Peyer's patch (tissue), 4 donors: ENCODE measurements at regions not wholly inside any gene's neighbourhood (a gene's known extent, or its start where the extent isn't known, plus 50 kb on each side); places are given as distances from the start of the nearest gene placed in this dataset.
"Not testable (repeated sequence)": the region's sequence is repeated elsewhere in the genome, so short reads cannot be mapped to it uniquely, and the experiment has no call there.

Source experiments
- DNase-seq, 3 donors: peaks; one replicate each; pipeline ENCODE4 v3.0.0-alpha.2; 2017 to 2019
- H3K27ac ChIP-seq, 4 donors: fragments of 200-600 bp; sonication (generic); one replicate each; pipeline ENCODE4 v1.5.1; 2016 to 2019
- H3K27me3 ChIP-seq, 2 donors: fragments of 200-600 bp; sonication (generic); one replicate each; pipeline ENCODE4 v1.5.1; 2019
- H3K36me3 ChIP-seq, 3 donors: fragments of 200-600 bp; sonication (generic); one replicate each; pipeline ENCODE4 v1.5.1; 2016 to 2019
- H3K4me1 ChIP-seq, 4 donors: fragments of 200-600 bp; sonication (generic); one replicate each; pipeline ENCODE4 v1.5.1; 2016 to 2019
- H3K4me3 ChIP-seq, 4 donors: fragments of 200-600 bp; sonication (generic); 1 replicate in 3 of 4; 2 replicates in 1 of 4; pipeline ENCODE4 v1.5.1; 2016 to 2019; ENCODE audit warnings: mild to moderate bottlenecking in 1 of 4
- H3K9me3 ChIP-seq, 4 donors: fragments of 200-600 bp; sonication (generic); one replicate each; pipeline ENCODE4 v1.5.1; 2016 to 2019; ENCODE audit warnings: mild to moderate bottlenecking in 1 of 4
- CTCF ChIP-seq, 6 experiments: fragments of 450-650 bp in 4 of 6; fragments of 200-600 bp in 2 of 6; sonication (generic) in 1 of 6; IDR thresholded peaks; one replicate each; pipeline ENCODE4 v1.5.1; 2017 to 2019; ENCODE audit warnings: antibody characterized with exemption in 6 of 6, mild to moderate bottlenecking in 3 of 6, moderate library complexity in 1 of 6
- POLR2A ChIP-seq, 2 donors: fragments of 450-650 bp; IDR thresholded peaks; one replicate each; pipeline ENCODE4 v1.5.1; 2017; ENCODE audit warnings: antibody characterized with exemption in 2 of 2, mild to moderate bottlenecking in 2 of 2, moderate library complexity in 2 of 2

GRCh38 chr2:142813830-142814829, 63.3 kb upstream of the KYNU start:
- Histone ChIP-seq H3K4me3 (no peak overlapping the region), H3K36me3 (no peaks in the 10 kb centered on the region), H3K9me3 (no peaks in the 10 kb centered on the region), H3K27me3 (no peaks in the 10 kb centered on the region), H3K4me1 (no peaks in the 10 kb centered on the region), H3K27ac (no peak overlapping the region)
- TF ChIP-seq CTCF (IDR thresholded peaks at IDR 0.05): no peak
- no peak for TF ChIP-seq POLR2A (IDR thresholded peaks at IDR 0.05)
- no peak for DNase-seq

GRCh38 chr2:142811644-142812043, 65.8 kb upstream of the KYNU start:
- H3K4me3 ChIP-seq, H3K27me3 ChIP-seq, H3K4me1 ChIP-seq, H3K36me3 ChIP-seq, H3K27ac ChIP-seq, DNase-seq, H3K9me3 ChIP-seq: not testable (repeated sequence)

GRCh38 chr2:142805244-142805643, 72.2 kb upstream of the KYNU start:
- no peak overlapping the region for H3K4me3 ChIP-seq
- no peaks in the 10 kb centered on the region for H3K27me3 ChIP-seq
- H3K27ac ChIP-seq: no peak overlapping the region
- H3K4me1 ChIP-seq: no peaks in the 10 kb centered on the region
- H3K9me3 ChIP-seq: no peaks in the 10 kb centered on the region
- TF ChIP-seq CTCF (IDR thresholded peaks at IDR 0.05) (no peak), POLR2A (IDR thresholded peaks at IDR 0.05) (no peak)
- no peaks in the 10 kb centered on the region for H3K36me3 ChIP-seq
- no peak for DNase-seq

GRCh38 chr2:142803158-142803557, 74.3 kb upstream of the KYNU start:
- H3K9me3 ChIP-seq: no peaks in the 10 kb centered on the region
- no peak for TF ChIP-seq POLR2A (IDR thresholded peaks at IDR 0.05)
- no peak for TF ChIP-seq CTCF (IDR thresholded peaks at IDR 0.05)

GRCh38 chr2:142796588-142796987, 80.9 kb upstream of the KYNU start:
- H3K4me1 ChIP-seq: no peaks in the 10 kb centered on the region
- no peak overlapping the region for H3K4me3 ChIP-seq
- H3K27ac ChIP-seq: no peak overlapping the region
- H3K9me3 ChIP-seq: no peaks in the 10 kb centered on the region
- DNase-seq: no peak
- no peaks in the 10 kb centered on the region for H3K36me3 ChIP-seq
- H3K27me3 ChIP-seq: no peaks in the 10 kb centered on the region
- TF ChIP-seq CTCF (IDR thresholded peaks at IDR 0.05): no peak
- no peak for TF ChIP-seq POLR2A (IDR thresholded peaks at IDR 0.05)

More at GRCh38 chr2:142803158-142803557, 74.3 kb upstream of the KYNU start:
- H3K4me3 ChIP-seq: no peak overlapping the region
- H3K27ac ChIP-seq: no peak overlapping the region
- H3K27me3 ChIP-seq: no peaks in the 10 kb centered on the region
- H3K4me1 ChIP-seq: no peaks in the 10 kb centered on the region
- H3K36me3 ChIP-seq: no peaks in the 10 kb centered on the region
- no peak for DNase-seq

GRCh38 chr2:142796161-142796560, 81.3 kb upstream of the KYNU start:
- no peak for DNase-seq
- no peak overlapping the region for H3K27ac ChIP-seq
- H3K4me1 ChIP-seq: no peaks in the 10 kb centered on the region

More at GRCh38 chr2:142796161-142796560, 81.3 kb upstream of the KYNU start:
- no peaks in the 10 kb centered on the region for H3K36me3 ChIP-seq
- no peaks in the 10 kb centered on the region for H3K27me3 ChIP-seq
- no peak for TF ChIP-seq CTCF (IDR thresholded peaks at IDR 0.05)
- no peak overlapping the region for H3K4me3 ChIP-seq
- no peaks in the 10 kb centered on the region for H3K9me3 ChIP-seq
